Suprapubic skin (tissue), 4 donors: ENCODE measurements at regions not wholly inside any gene's neighbourhood (a gene's known extent, or its start where the extent isn't known, plus 50 kb on each side); places are given as distances from the start of the nearest gene placed in this dataset.

Experiments
- DNase-seq, 2 donors: peaks; one replicate each; pipeline ENCODE4 v3.0.0-alpha.2; 2019; ENCODE audit warnings: low spot score in 2 of 2
- H3K27ac ChIP-seq: fragments of 200-600 bp; sonication (generic); one replicate; pipeline ENCODE4 v1.5.1; 2019
- H3K27me3 ChIP-seq: fragments of 200-600 bp; sonication (generic); one replicate; pipeline ENCODE4 v1.5.1; 2019
- H3K36me3 ChIP-seq: fragments of 200-600 bp; sonication (generic); one replicate; pipeline ENCODE4 v1.5.1; 2019
- H3K4me1 ChIP-seq: fragments of 200-600 bp; sonication (generic); one replicate; pipeline ENCODE4 v1.5.1; 2019
- H3K4me3 ChIP-seq: fragments of 200-600 bp; sonication (generic); one replicate; pipeline ENCODE4 v1.5.1; 2019; ENCODE audit warnings: mild to moderate bottlenecking
- H3K9me3 ChIP-seq: fragments of 200-600 bp; sonication (generic); one replicate; pipeline ENCODE4 v1.5.1; 2019
- CTCF ChIP-seq, 2 donors: fragments of 200-600 bp in 1 of 2; fragments of 450-650 bp in 1 of 2; sonication (generic) in 1 of 2; IDR thresholded peaks; one replicate each; pipeline ENCODE4 v1.5.1; 2016 to 2019; ENCODE audit warnings: antibody characterized with exemption in 2 of 2, mild to moderate bottlenecking in 1 of 2, moderate library complexity in 1 of 2
- EP300 ChIP-seq: sonication (generic); formaldehyde crosslinking; IDR thresholded peaks from one replicate; pipeline ENCODE4 v1.6.1; 2017; ENCODE audit warnings: antibody characterized with exemption
- POLR2A ChIP-seq, 2 donors: fragments of 450-650 bp; IDR thresholded peaks; one replicate each; pipeline ENCODE4 v1.6.1; 2017; ENCODE audit warnings: antibody characterized with exemption in 2 of 2, mild to moderate bottlenecking in 2 of 2, moderate library complexity in 2 of 2
- POLR2AphosphoS5 ChIP-seq, 3 donors: sonication (generic); formaldehyde crosslinking; IDR thresholded peaks; one replicate each; pipeline ENCODE4 v1.6.1; 2017; ENCODE audit warnings: antibody characterized with exemption in 3 of 3
- WGBS: methylation state at CpG from one replicate; pipeline ENCODE4 v1.1.5; 2018; 5-methylcytosine and 5-hydroxymethylcytosine counted together

- no peak overlapping the region for H3K27ac ChIP-seq
- H3K27me3 ChIP-seq = no peaks in the 10 kb centered on the region
- TF ChIP-seq CTCF (IDR thresholded peaks at IDR 0.05) = no peak
- TF ChIP-seq EP300 = no peak
- TF ChIP-seq POLR2AphosphoS5 (IDR thresholded peaks at IDR 0.05) = no peak
- TF ChIP-seq POLR2A (IDR thresholded peaks at IDR 0.05) = no peak
- no peaks in the 10 kb centered on the region for H3K4me1 ChIP-seq
- H3K9me3 ChIP-seq = no peaks in the 10 kb centered on the region
- no peaks in the 10 kb centered on the region for H3K36me3 ChIP-seq
- 27% methylated on average over 2 of the region's 2 CpGs for WGBS
- no peak overlapping the region for H3K4me3 ChIP-seq
- no peak for DNase-seq
Observed at GRCh38 chr6:18961566-18961965, 574.4 kb downstream of the RNF144B start.

- H3K27me3 ChIP-seq = no peaks in the 10 kb centered on the region
- no peaks in the 10 kb centered on the region for H3K36me3 ChIP-seq
- no peak overlapping the region for H3K4me3 ChIP-seq
- H3K4me1 ChIP-seq = no peaks in the 10 kb centered on the region
- 75% methylated on average over 4 of the region's 4 CpGs for WGBS
- TF ChIP-seq POLR2A (IDR thresholded peaks at IDR 0.05) = no peak
- no peak for TF ChIP-seq CTCF (IDR thresholded peaks at IDR 0.05)
- no peak for TF ChIP-seq POLR2AphosphoS5 (IDR thresholded peaks at IDR 0.05)
- TF ChIP-seq EP300 = no peak
- no peak overlapping the region for H3K27ac ChIP-seq
- no peaks in the 10 kb centered on the region for H3K9me3 ChIP-seq
- DNase-seq = no peak
Observed at GRCh38 chr6:18962361-18962905, 575.3 kb downstream of the RNF144B start.

GRCh38 chr6:18963439-18963838, 576.3 kb downstream of the RNF144B start:
- TF ChIP-seq POLR2AphosphoS5 (IDR thresholded peaks at IDR 0.05) = no peak
- no peak for TF ChIP-seq POLR2A (IDR thresholded peaks at IDR 0.05)
- TF ChIP-seq EP300 = no peak
- TF ChIP-seq CTCF (IDR thresholded peaks at IDR 0.05) = no peak
- 91% methylated on average over 3 of the region's 3 CpGs for WGBS

GRCh38 chr6:18973251-18973650, 586.1 kb downstream of the RNF144B start:
- TF ChIP-seq CTCF (IDR thresholded peaks at IDR 0.05) = no peak
- no peak for TF ChIP-seq POLR2AphosphoS5 (IDR thresholded peaks at IDR 0.05)
- TF ChIP-seq POLR2A (IDR thresholded peaks at IDR 0.05) = no peak
- no peak for TF ChIP-seq EP300
- Histone ChIP-seq H3K36me3 (no peaks in the 10 kb centered on the region), H3K9me3 (no peaks in the 10 kb centered on the region), H3K27me3 (no peaks in the 10 kb centered on the region), H3K27ac (no peak overlapping the region), H3K4me3 (no peak overlapping the region), H3K4me1 (no peaks in the 10 kb centered on the region)
- WGBS = 61% methylated on average over 3 of the region's 3 CpGs
- DNase-seq = no peak

More at GRCh38 chr6:18963439-18963838, 576.3 kb downstream of the RNF144B start:
- Histone ChIP-seq H3K4me1 (no peaks in the 10 kb centered on the region), H3K27me3 (no peaks in the 10 kb centered on the region), H3K36me3 (no peaks in the 10 kb centered on the region), H3K27ac (no peak overlapping the region), H3K9me3 (no peaks in the 10 kb centered on the region), H3K4me3 (no peak overlapping the region)
- no peak for DNase-seq

GRCh38 chr6:18976091-18976490, 588.9 kb downstream of the RNF144B start:
- no peak overlapping the region for H3K4me3 ChIP-seq
- H3K4me1 ChIP-seq = no peaks in the 10 kb centered on the region
- 98% methylated on average over 2 of the region's 2 CpGs for whole genome bisulfite sequencing
- no peaks in the 10 kb centered on the region for H3K36me3 ChIP-seq
- no peak overlapping the region for H3K27ac ChIP-seq
- no peaks in the 10 kb centered on the region for H3K27me3 ChIP-seq
- H3K9me3 ChIP-seq = no peaks in the 10 kb centered on the region
- DNase-seq = no peak
- TF ChIP-seq CTCF (IDR thresholded peaks at IDR 0.05) (no peak), POLR2A (IDR thresholded peaks at IDR 0.05) (no peak), EP300 (no peak), POLR2AphosphoS5 (IDR thresholded peaks at IDR 0.05) (no peak)
